ENCODE measurements at regions not wholly inside any gene's neighbourhood (a gene's known extent, or its start where the extent isn't known, plus 50 kb on each side); places are given as distances from the start of the nearest gene placed in this dataset.

DNA sequence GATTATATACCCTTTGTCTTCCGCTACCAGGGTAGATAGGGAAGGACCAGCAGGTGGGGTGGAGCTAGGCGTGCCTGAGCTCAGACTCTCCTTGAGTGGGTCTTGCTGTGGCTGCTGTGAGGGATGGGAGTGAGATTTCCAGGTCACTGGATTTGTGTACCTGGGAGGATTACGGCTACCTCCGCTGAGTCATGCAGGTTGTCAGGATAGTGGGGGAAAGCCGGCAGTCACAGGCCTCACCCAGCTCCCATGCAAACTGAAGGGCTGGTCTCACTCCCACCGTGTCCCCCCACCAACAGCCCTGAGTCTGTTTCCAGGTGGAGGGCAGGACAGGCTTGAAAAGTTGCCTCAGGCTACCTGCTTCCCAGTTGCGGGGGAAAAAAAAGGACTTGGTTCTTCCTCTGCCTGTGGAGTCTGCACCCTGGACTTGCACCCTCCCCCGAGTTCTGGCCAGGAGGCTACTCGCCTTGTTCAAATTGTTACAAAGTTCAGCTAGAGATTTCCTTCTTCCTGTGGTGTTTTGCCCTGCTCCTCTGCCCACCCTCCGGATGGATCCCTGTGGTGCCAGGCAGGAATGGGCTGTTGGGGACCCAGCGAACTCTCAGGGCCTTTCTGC lies 268.3 kb downstream of the VAPA start:
- no peaks in the 10 kb centered on the region for H3K27me3 ChIP-seq (replicated peaks; ENCODE audit: insufficient read depth, low read length)
- no peaks in the 10 kb centered on the region for H3F3A ChIP-seq (ENCODE audit: insufficient read depth, low read length)
- no peaks in the 10 kb centered on the region for H3K79me2 ChIP-seq (ENCODE audit: low read length)
- H3K4me3 ChIP-seq (ENCODE audit: low read length) = no peak overlapping the region
- no peak overlapping the region for H3K4me2 ChIP-seq (ENCODE audit: low read depth, low read length)
- H3K27ac ChIP-seq (ENCODE audit: low read length) = no peak overlapping the region
- H3K9me3 ChIP-seq (replicated peaks; ENCODE audit: insufficient read depth, low read length) = no peaks in the 10 kb centered on the region
- H3K9me2 ChIP-seq (replicated peaks; ENCODE audit: insufficient read depth, low read length) = no peaks in the 10 kb centered on the region
- no peak for DNase-seq
- no peak overlapping the region for H2AFZ ChIP-seq (ENCODE audit: low read length)
- no peaks in the 10 kb centered on the region for H4K20me1 ChIP-seq (ENCODE audit: insufficient read depth, low read length)
- H3K36me3 ChIP-seq (replicated peaks; ENCODE audit: insufficient read depth, low read length) = no peaks in the 10 kb centered on the region
- H3K4me1 ChIP-seq (ENCODE audit: low read length) = no peaks in the 10 kb centered on the region
- no peak for TF ChIP-seq EZH2 (optimal IDR thresholded peaks at IDR 0.05; ENCODE audit: low read depth, low read length)
- TF ChIP-seq, protein P1, sequence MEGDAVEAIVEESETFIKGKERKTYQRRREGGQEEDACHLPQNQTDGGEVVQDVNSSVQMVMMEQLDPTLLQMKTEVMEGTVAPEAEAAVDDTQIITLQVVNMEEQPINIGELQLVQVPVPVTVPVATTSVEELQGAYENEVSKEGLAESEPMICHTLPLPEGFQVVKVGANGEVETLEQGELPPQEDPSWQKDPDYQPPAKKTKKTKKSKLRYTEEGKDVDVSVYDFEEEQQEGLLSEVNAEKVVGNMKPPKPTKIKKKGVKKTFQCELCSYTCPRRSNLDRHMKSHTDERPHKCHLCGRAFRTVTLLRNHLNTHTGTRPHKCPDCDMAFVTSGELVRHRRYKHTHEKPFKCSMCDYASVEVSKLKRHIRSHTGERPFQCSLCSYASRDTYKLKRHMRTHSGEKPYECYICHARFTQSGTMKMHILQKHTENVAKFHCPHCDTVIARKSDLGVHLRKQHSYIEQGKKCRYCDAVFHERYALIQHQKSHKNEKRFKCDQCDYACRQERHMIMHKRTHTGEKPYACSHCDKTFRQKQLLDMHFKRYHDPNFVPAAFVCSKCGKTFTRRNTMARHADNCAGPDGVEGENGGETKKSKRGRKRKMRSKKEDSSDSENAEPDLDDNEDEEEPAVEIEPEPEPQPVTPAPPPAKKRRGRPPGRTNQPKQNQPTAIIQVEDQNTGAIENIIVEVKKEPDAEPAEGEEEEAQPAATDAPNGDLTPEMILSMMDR (IDR thresholded peaks at IDR 0.05; ENCODE audit: low read length) = no peak
- no peak for TF ChIP-seq EZH2phosphoT487 (IDR thresholded peaks at IDR 0.05; ENCODE audit: low read length)
- no peak overlapping the region for H3K9ac ChIP-seq (ENCODE audit: low read length)

DNA sequence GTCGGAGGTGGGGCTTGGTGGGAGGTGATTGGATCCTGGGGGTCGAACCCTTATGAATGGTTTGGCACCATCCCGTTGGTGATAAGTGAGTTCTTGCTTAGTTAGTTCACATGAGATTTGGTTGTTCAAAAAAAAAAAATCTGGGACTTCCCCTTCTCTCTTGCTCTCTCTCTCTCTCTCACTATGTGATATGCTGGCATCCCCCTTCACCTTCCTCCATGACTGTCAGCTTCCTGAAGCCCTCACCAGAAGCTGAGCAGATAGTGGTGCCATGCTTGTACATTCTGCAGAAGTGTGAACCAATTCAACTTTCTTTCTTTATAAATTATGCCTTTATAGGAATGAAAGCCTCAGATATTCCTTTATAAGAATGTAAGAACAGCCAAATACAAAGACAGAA lies 269.7 kb upstream of the APCDD1 start:
- Histone ChIP-seq H3K4me1 (ENCODE audit: low read length) (no peaks in the 10 kb centered on the region), H3K27me3 (replicated peaks; ENCODE audit: insufficient read depth, low read length) (no peaks in the 10 kb centered on the region), H3K27ac (ENCODE audit: low read length) (no peak overlapping the region), H3K9ac (ENCODE audit: low read length) (no peak overlapping the region), H3F3A (ENCODE audit: insufficient read depth, low read length) (no peaks in the 10 kb centered on the region), H3K36me3 (replicated peaks; ENCODE audit: insufficient read depth, low read length) (no peaks in the 10 kb centered on the region), H4K20me1 (ENCODE audit: insufficient read depth, low read length) (no peaks in the 10 kb centered on the region), H3K9me2 (replicated peaks; ENCODE audit: insufficient read depth, low read length) (no peaks in the 10 kb centered on the region), H3K9me3 (replicated peaks; ENCODE audit: insufficient read depth, low read length) (no peaks in the 10 kb centered on the region), H3K79me2 (ENCODE audit: low read length) (no peaks in the 10 kb centered on the region), H2AFZ (ENCODE audit: low read length) (no peak overlapping the region), H3K4me3 (ENCODE audit: low read length) (no peak overlapping the region), H3K4me2 (ENCODE audit: low read depth, low read length) (no peak overlapping the region)
- DNase-seq = no peak
- TF ChIP-seq, protein P1 (IDR thresholded peaks at IDR 0.05; ENCODE audit: low read length) = no peak
- TF ChIP-seq EZH2 (optimal IDR thresholded peaks at IDR 0.05; ENCODE audit: low read depth, low read length) = no peak
- no peak for TF ChIP-seq EZH2phosphoT487 (IDR thresholded peaks at IDR 0.05; ENCODE audit: low read length)

DNA sequence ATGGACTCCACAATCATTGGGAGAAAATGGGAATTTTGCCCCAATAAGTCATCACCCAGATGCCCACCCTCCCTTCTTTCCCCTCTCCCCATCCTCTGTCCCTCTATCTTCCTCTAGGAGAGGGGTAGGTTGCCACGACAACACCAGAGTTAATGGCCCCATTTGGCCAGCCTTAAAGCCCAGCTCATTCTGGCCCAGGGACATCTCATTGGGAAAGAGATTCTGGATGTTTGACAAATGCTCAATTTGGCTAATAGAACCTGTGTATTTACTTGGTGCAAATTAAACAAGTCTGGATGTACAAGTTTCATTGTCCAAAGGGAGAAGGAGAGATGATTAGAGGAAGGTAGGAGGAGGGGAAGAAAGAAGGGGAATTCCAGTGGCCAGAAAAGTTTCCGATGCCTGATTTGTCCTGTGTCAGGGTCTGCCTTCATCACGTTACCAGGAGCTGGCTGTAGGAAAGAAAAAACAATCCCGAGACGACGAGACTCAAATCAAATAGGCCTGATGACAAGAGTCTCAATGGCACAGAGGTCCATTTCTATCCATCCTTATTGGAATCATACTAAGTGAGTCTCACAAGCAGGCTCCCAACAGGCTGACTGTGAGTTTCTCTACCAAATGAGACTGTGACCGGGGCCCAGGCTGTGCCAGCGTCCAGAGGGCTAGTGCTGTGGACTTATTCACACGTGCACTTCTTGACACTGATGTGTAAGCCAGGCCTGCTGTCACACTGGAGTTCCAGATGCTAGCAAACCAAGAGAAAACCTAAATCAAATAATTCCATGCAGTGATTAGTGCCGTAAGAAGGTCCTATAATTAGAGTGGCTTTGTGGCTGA lies 265.2 kb upstream of the APCDD1 start:
- DNase-seq = no peak
- Histone ChIP-seq H4K20me1 (ENCODE audit: insufficient read depth, low read length) (no peaks in the 10 kb centered on the region), H3K36me3 (replicated peaks; ENCODE audit: insufficient read depth, low read length) (no peaks in the 10 kb centered on the region), H3K4me1 (ENCODE audit: low read length) (no peaks in the 10 kb centered on the region), H3K79me2 (ENCODE audit: low read length) (no peaks in the 10 kb centered on the region), H3K27ac (ENCODE audit: low read length) (no peak overlapping the region), H3K9me3 (replicated peaks; ENCODE audit: insufficient read depth, low read length) (no peaks in the 10 kb centered on the region), H3K4me2 (ENCODE audit: low read depth, low read length) (no peak overlapping the region), H3K9me2 (replicated peaks; ENCODE audit: insufficient read depth, low read length) (no peaks in the 10 kb centered on the region), H2AFZ (ENCODE audit: low read length) (no peak overlapping the region), H3K27me3 (replicated peaks; ENCODE audit: insufficient read depth, low read length) (no peaks in the 10 kb centered on the region), H3K4me3 (ENCODE audit: low read length) (no peak overlapping the region), H3F3A (ENCODE audit: insufficient read depth, low read length) (no peaks in the 10 kb centered on the region), H3K9ac (ENCODE audit: low read length) (no peak overlapping the region)
- no peak for TF ChIP-seq EZH2 (optimal IDR thresholded peaks at IDR 0.05; ENCODE audit: low read depth, low read length)
- no peak for TF ChIP-seq EZH2phosphoT487 (IDR thresholded peaks at IDR 0.05; ENCODE audit: low read length)
- TF ChIP-seq, protein P1 (IDR thresholded peaks at IDR 0.05; ENCODE audit: low read length) = no peak

All from MM.1S (cell line).